GM18858 (cell line): ENCODE measurements at regions not wholly inside any gene's neighbourhood (a gene's known extent, or its start where the extent isn't known, plus 50 kb on each side); places are given as distances from the start of the nearest gene placed in this dataset.

Experiments used
- ATAC-seq: cut with Tn5 transposase; IDR thresholded peaks from one replicate; pipeline ENCODE4 v1.9.1; 2021; ENCODE audit not compliant: unreplicated experiment

DNA sequence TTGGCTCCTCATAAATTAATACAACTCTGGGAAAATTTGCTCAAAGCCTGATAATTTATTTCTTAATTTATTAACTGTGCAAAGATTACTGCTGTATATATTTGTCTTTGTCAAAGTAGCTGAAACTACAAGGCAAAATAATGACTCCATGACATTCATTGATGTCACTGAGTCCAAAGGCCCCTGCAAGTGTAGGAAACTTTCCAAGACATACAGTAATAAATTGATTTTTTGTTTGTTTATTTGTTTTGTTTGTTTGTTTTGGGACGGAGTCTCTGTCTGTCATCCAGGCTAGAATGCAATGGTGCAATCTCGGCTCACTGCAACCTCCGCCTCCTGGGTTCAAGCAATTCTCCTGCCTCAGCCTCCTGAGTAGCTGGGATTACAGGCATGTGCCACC is 96.8 kb upstream of the LPP start:
- no peak for ATAC-seq

DNA sequence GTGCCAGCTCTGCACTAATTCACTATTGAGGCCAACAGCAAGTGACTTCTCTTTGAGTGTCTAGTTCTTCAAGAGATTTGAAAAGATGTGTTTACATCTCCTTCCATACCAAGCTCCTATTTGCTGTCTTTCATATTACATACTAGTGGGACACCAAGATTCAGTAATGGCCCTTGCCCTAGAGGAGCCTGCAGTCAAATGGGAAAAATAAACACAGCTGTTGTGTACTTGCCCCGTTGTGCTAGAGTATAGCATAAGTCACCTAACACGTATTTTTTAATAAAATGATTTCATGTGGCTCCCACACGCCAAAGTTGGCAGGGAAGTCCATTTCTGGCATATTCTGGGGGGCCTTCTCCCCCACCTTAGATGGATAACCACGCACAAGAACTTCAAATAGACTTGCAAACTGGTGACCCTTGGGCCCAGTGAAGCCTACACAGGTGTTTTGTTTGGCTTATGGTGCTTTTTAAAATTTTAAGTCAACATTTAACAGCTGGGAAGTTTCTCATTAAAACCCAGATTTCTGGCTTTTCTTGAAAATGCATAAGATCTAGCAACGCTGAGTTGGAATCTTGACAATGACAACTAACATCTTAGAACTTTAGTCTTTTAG is 95.3 kb upstream of the LPP start:
- no peak for ATAC-seq

DNA sequence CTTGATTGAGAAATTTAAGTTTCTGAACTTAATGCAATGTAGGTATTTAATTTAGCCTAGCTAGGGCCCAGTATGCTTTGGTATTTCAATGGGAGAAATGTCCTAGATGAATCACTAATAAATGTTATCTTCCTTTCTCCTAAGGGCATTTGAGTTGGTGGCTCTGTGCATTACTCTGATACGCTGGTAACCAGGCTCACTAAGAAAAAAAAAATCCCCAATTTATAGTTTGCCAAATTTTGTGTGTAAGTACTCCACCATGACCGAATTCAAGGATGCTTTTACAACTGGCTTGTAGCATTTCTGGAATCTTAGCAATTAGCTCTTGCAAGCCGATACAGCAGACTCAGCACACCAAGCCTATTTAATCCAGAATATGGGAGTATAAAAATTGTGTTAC is 94.6 kb upstream of the LPP start:
- ATAC-seq = no peak

DNA sequence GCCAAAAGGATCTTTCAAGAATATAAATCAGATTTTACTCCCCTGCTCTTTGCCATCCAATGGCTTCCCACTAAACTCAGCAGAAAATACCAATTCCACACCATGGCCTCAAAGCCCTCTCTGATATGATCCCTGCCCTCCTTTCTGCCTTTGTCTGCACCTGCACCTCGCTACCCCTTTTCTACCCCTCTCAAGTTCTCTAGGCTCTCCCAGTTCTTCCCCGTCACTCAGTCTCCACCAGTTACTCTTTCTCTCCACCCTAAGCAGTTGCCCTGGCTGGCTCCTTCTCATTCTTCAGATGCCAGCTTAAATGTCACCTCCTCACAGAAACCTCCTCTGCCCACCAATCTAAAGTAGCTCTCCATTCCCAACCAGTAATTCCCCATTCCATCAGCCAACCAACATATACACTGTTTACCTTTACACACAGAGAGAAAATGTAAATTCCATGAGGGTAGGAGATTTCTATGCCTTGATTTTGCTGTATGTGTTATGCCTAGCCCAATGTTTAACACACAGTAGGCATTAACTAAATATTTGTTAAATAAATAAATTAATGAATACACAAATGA is 93.6 kb upstream of the LPP start:
- no peak for ATAC-seq

DNA sequence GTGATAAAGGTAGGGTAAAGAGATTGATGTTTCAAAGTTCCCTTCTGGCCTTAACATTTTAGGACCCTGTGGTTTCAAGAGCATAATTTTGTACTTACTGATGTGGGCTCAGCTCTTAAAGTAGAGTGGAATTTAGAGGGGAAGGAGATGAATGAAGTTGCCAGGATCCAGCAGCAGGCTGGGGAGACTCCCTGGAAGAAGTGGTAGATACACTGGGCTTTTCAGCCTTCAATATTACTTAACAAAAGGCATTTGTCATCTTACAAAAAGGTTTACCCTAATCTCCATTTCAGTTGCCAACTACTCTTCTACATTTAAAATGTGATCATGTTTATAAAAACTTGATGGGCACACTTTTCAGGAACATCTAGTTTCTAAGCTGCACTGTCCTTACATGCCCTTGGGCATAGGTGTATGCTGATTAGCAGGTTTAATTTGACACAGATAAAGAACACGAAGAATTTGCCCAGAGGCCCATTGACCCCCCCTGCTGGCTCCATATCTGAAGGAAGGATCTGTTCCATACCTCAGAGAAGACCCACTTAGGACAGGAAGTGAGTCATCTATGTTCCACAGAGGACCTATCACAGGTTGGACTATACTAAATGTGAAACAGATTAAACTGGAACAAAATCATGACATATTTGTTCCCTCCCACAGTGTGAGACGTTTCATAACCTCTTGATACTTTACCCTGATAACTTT is 93.0 kb upstream of the LPP start:
- ATAC-seq = no peak

DNA sequence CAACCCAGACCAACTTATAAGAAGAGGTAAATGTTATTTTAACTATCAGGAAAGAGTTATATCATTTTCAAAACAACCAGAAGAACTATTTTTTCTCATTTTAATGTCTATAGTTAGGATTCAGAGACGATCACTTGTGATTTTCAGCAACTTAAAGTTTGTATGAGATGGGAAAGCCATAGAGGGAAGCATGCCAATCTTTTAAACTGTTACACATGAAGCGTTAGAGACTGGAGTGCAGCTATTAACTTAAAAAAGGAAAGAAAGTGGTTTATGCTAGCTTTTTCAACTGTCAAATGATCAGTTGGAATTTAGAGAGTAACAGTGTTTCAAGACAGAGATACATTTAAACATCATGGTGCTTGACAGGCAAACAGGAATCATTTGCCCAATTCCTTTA is 91.7 kb upstream of the LPP start:
- no peak for ATAC-seq

DNA sequence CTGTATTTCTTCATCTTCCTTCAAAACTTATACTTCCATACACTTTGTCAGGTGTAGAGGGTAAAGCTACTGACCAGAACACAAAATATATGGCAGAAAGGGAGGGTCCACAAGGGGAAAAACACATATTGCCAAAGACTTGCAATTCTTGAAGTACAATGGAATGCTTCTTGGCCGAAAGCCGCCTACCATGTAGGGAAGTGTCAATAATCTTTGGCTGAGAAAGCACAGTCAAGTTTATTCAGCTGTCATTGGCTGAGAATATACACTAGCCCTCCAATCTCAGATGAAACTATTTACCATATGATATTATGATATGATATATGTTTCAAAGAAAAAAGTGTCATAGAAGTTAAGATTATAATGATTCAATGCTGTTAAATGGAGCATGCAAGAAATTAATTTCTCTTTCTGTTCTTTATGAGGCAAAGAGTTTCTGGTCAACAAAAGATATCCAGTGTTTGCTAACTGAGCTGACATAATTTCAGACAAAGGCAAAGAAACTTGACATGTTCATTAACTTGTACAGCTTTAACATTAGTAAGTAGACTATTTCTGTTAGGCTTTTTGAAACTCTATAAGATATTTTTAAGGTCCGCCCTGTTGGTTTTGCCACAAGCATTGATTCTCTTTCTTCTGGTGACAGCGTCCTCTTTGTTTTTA is 89.0 kb upstream of the LPP start:
- no peak for ATAC-seq

DNA sequence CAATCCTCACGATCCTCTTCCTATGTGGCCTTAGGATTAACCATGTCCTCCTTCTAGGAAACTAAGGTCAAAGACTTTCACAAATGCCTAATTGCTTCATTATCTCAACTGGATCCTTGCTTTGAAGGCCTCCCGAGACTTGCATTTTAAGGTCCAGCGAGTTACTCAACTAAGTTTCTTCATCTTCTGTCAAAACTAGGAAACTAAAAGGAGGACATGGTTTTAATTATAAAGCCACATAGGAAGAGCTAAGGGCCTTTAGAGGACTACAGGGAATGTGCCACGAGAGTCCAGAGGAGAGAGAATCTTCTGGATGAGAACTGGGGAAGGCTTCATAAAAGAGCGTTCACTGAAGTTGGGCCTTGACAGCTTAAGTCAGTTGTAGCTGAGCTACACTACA is 87.8 kb upstream of the LPP start:
- ATAC-seq = no peak

DNA sequence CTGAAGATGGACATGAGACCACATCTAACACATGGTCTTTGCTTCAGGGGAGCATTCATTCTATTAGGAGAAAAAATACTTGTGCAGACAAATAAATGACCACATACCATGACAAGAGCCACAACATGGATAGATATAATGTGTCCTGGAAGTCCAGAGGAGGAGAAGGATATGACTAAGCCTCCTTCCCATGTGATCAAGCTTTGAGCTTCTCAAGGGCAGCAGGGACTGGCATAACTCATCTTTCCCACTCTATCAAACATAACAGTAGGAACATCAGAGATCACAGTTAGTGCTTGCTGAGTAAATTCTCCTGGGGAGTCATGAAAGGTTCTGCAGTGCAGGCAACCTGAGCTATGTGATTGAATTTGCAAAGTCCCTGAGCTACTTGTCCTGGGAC is 86.0 kb upstream of the LPP start:
- ATAC-seq = no peak

DNA sequence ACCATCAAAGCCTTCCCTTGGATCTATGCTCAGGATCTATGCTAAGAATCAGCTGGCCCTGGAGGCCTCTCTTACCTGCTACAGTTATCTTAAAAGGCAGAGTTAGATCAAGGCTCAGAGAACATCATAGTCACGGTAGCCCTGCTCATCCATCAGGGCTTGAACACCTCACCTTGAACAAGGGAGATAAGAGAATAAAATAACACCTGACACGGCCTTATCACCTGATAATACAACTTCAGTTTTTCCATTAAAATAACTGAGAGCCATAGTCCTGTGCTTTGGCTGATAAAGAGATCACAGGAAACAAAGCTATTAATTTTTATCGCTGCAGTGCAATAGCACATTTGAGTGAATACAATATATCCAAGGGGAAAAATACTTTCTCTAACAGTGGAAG is 85.6 kb upstream of the LPP start:
- no peak for ATAC-seq

DNA sequence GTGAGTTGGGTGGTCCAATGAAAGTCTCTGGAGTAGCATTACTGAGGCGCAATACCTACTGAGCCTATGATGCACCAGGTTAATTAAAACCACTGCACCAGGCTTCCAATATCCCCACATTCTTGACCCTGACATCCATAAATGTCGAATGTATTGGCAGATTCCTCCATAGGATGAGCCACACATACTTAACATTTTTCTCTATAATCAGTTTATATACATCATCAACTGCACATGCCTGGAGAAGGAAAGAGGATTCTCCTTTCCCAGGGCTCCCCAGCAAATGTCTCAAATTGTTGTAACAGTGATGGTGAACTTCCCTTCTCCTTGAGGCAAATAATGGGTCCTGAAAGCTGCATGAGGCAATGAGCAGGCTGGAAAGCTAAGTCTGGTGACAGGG is 82.3 kb upstream of the LPP start:
- no peak for ATAC-seq

DNA sequence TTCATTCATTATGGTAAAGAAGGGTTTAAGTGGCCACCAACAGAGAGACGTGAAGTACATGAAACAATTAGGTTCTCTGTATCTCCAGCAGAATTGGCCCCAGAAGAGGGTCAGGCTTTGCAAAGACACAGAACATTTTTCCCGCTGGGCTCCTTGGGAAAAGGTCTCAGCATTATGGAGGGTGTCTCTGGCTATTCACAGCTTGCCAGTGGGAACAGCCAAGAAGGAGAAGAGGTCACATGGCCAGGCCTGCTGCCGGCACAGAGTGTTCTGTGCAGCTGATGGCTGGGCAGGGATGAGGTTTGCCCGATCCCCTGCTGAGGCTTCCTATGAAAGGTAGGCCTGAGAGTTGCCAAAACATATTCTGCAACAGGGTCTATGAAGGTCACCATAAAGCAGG is 77.8 kb upstream of the LPP start:
- ATAC-seq = no peak

DNA sequence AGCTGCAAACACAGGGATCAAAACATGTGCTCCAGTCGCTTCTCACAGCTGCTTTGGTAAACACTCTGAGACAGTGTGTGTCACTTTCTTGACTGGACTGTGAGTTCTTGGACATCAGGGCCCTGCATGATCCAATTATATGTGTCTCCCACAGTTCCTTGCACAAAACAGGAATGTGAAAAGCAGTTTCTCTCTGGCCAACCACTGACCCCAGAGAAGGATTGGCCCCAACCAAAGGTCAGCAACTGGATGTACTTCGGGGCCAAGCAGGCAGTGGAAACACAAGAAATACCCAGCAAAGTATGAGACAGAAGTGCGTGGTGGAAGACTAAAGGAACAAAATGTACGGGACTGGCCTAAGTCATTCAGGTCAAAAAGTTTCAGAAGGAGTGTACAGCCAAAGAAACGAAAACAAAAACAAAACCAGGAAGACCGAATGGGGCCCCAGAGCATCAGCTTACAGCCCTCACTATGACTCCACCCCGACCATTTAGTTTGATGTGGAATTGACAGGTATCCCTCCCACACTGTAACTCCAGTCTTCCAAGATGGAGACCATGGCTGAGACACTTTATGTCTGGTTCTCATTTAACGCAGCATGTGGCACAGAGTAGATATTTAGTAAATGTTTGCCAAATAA is 76.7 kb upstream of the LPP start:
- ATAC-seq = no peak

GRCh38 chr3:188080091-188080490 is 73.9 kb upstream of the LPP start:
- no peak for ATAC-seq

DNA sequence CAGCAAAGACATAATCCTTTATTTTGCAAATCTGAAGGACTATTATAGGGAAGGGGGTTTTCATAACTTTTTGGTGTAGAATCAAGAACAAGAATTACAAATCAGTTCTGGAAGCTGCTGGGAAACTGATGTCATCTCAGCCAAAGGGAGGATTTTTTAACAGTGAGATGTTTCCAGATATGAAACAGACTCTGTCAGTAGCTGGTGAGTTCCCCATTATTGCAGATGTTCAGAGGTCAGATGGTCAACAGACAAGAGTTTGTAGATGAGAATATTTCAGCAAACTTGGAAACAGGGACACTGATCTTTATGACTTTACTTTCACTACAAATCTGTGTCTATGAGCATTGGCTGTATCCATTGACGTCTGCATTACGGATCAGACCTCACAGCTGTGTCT is 71.9 kb upstream of the LPP start:
- no peak for ATAC-seq

GRCh38 chr3:188082450-188082849 is 71.5 kb upstream of the LPP start:
- no peak for ATAC-seq

- no peak for ATAC-seq
Measured at GRCh38 chr3:188083011-188083410, 70.9 kb upstream of the LPP start.

DNA sequence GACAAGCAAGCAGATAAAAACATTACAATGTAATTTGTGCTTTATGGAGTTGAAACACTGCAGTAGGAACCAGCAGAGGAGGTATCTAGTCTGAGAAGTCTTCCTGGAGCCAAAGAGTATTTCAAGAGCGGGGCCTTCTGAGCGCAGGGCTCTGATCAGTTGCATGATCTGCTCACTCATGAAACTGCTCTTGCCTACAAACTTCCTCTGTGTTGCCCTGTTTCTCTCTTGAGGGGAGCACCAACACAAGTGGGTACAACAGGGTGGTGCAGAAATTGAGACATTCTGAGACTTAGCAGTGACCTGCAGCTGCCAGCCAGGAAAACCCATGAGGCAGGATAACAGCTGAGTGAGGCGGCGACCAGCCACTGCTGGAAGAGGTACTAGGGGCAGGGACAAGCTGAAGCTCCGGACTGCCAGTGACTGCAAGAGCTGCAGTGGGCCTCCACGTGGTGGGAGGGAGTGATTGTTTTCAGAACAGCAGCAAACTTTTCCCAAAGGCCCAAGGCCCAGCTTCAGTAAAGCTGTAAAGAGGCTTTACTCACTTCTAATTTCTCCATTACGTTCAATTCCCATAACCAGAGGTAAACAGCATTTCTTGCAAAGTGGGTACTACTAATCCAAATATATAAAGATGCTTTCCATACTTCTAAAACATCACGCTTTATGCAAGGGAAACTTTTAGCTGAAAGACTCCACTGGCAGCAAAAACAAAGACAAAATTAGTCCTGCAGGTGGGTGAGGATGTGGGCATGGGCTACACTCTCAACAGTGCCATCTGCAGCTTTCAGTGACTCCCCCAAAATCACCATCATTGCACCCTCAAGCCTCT is 69.0 kb upstream of the LPP start:
- no peak for ATAC-seq

GRCh38 chr3:188085584-188086560 is 68.1 kb upstream of the LPP start:
- no peak for ATAC-seq
